K562 (cell line): ENCODE measurements at regions not wholly inside any gene's neighbourhood (a gene's known extent, or its start where the extent isn't known, plus 50 kb on each side); places are given as distances from the start of the nearest gene placed in this dataset.

Experiments used
- ATAC-seq: fragments of 200-7000 bp; cut with Tn5 transposase; 3 replicates; pipeline ENCODE4 v1.9.1; 2020; ENCODE audit warnings: moderate library complexity
- BruUV-seq: library from RNA; stranded (reverse); fragments of 400-500 nt; replicated peaks from 2 replicates; lab custom pipeline; 2021; lab: Mats Ljungman, UMichigan
- CTCF ChIA-PET: fragments of 300-600 bp; formaldehyde crosslinking; extraction: SDS; loops from one replicate; lab custom pipeline; 2021; ENCODE audit warnings: low intra/inter-chr PET ratio; lab: Yijun Ruan, JAX
- POLR2A ChIA-PET: fragments of 300-600, 350-650 bp; sonication (Branson Sonifier 250); formaldehyde crosslinking; extraction: SDS; loops from one replicate; lab custom pipeline; 2021; ENCODE audit warnings: antibody characterized with exemption, inconsistent platforms; lab: Yijun Ruan, JAX
- DNase-seq, 4 experiments: peaks; one replicate each; pipeline versions ENCODE4 v3.0.0 to v3.0.0-alpha.2; 2011 to 2018; ENCODE audit warnings: low spot score in 3 of 4, mixed read lengths in 3 of 4; ENCODE audit errors: extremely low read depth in 1 of 4
- FAIRE-seq: peaks from 2 replicates; lab custom pipeline; 2011; peaks lifted over from hg19 to GRCh38; lab: Jason Lieb, UNC
- H2AFZ ChIP-seq: 2 replicates; pipeline ENCODE4 v1.6.0; 2011; ENCODE audit warnings: low read depth, low read length, control low read depth, inconsistent platforms
- H3K27ac ChIP-seq: fragments of 200-600 bp; 3 replicates; pipeline ENCODE4 v1.8.0; 2011; ENCODE audit warnings: low read depth, mild to moderate bottlenecking, control low read depth, inconsistent platforms, low read length, moderate library complexity, mixed read lengths; ENCODE audit errors: extremely low read depth
- H3K27me3 ChIP-seq, 2 experiments: fragments of 300-600 bp in 1 of 2; 2 replicates in 1 of 2; 3 replicates in 1 of 2; pipeline versions ENCODE4 v1.6.0 to v1.8.0; 2011; ENCODE audit warnings: inconsistent platforms in 2 of 2, low read length in 2 of 2, mild to moderate bottlenecking in 1 of 2, mixed read lengths in 1 of 2, moderate library complexity in 1 of 2; ENCODE audit not compliant: control insufficient read depth in 2 of 2, insufficient read depth in 2 of 2
- H3K36me3 ChIP-seq: fragments of 300-600 bp; 3 replicates; pipeline ENCODE4 v1.8.0; 2011; ENCODE audit warnings: mild to moderate bottlenecking, low read length, inconsistent platforms; ENCODE audit not compliant: control insufficient read depth, insufficient read depth
- H3K4me1 ChIP-seq, 2 experiments: fragments of 200-600 bp in 1 of 2; replicated peaks in 1 of 2; 2 replicates in 1 of 2; 3 replicates in 1 of 2; pipeline versions ENCODE4 v1.5.1 to v1.8.0; 2011; ENCODE audit warnings: inconsistent platforms in 2 of 2, low read length in 2 of 2, mild to moderate bottlenecking in 1 of 2, mixed read lengths in 1 of 2, moderate library complexity in 1 of 2; ENCODE audit not compliant: control insufficient read depth in 2 of 2, insufficient read depth in 2 of 2
- H3K4me2 ChIP-seq: 2 replicates; pipeline ENCODE4 v1.6.1; 2011; ENCODE audit warnings: low read length, control low read depth, inconsistent platforms, mixed read lengths; ENCODE audit not compliant: insufficient read depth
- H3K4me3 ChIP-seq: fragments of 200-600 bp; sonication (generic), shearing (Covaris generic); 2 replicates; pipeline ENCODE4 v1.5.1; 2016; ENCODE audit warnings: control low read depth, inconsistent platforms
- H3K79me2 ChIP-seq: fragments of 200-600 bp; 3 replicates; pipeline ENCODE4 v1.8.0; 2011; ENCODE audit warnings: low read length, inconsistent platforms; ENCODE audit not compliant: control insufficient read depth, insufficient read depth
- H3K9ac ChIP-seq, 2 experiments: 2 replicates each; pipeline versions ENCODE4 v1.6.0 to v1.6.1; 2011; ENCODE audit warnings: low read depth in 2 of 2, low read length in 2 of 2, control low read depth in 1 of 2, inconsistent platforms in 1 of 2, mild to moderate bottlenecking in 1 of 2, mixed read lengths in 1 of 2; ENCODE audit not compliant: insufficient read depth in 1 of 2
- H3K9me1 ChIP-seq: one replicate; pipeline ENCODE4 v1.6.0; 2011; ENCODE audit warnings: inconsistent platforms, mild to moderate bottlenecking, low read length, moderate library complexity; ENCODE audit not compliant: control insufficient read depth, insufficient read depth
- H3K9me3 ChIP-seq: replicated peaks from 2 replicates; pipeline ENCODE4 v1.5.1; 2011; ENCODE audit warnings: low read depth, low read length, inconsistent platforms; ENCODE audit not compliant: control insufficient read depth, insufficient read depth
- H4K20me1 ChIP-seq: replicated peaks from 2 replicates; pipeline ENCODE4 v1.6.1; 2011; ENCODE audit warnings: low read length, inconsistent platforms, mixed read lengths; ENCODE audit not compliant: control insufficient read depth, insufficient read depth
- GABPB2 ChIP-seq: fragments of 250-450 bp; sonication (Bioruptor Pico); conservative IDR thresholded peaks from 2 replicates; pipeline ENCODE4 v1.5.1; 2021; ENCODE audit warnings: mild to moderate bottlenecking
- LARP7 ChIP-seq: fragments of 450-650 bp; IDR thresholded peaks from 2 replicates; pipeline ENCODE4 v1.6.1; 2016
- NCOA2 ChIP-seq, 2 experiments: fragments of 450-650 bp; IDR thresholded peaks; 2 replicates each; pipeline ENCODE4 v1.6.1; 2018; ENCODE audit warnings: mild to moderate bottlenecking in 2 of 2, moderate library complexity in 1 of 2; ENCODE audit not compliant: partially characterized antibody in 2 of 2
- POLR2B ChIP-seq: fragments of 450-650 bp; IDR thresholded peaks from 2 replicates; pipeline ENCODE4 v1.6.1; 2018; ENCODE audit warnings: low read depth; ENCODE audit not compliant: partially characterized antibody
- RBM15 ChIP-seq: fragments of 200-400 bp; formaldehyde crosslinking; IDR thresholded peaks from 2 replicates; pipeline ENCODE4 v1.6.1; 2018; ENCODE audit warnings: mild to moderate bottlenecking, low read length, moderate library complexity; ENCODE audit not compliant: insufficient read depth
- ZBTB17 ChIP-seq: fragments of 450-650 bp; formaldehyde crosslinking; IDR thresholded peaks from 2 replicates; pipeline ENCODE4 v1.4.0; 2020; ENCODE audit warnings: mild to moderate bottlenecking
- ZNF143 ChIP-seq: sonication (generic); formaldehyde crosslinking; IDR thresholded peaks from 2 replicates; pipeline ENCODE4 v1.9.0; 2022; ENCODE audit warnings: mild to moderate bottlenecking, missing genetic modification reagents
- ZNF41 ChIP-seq: fragments of 250-450 bp; sonication (Bioruptor Pico); conservative IDR thresholded peaks from 2 replicates; pipeline ENCODE4 v1.4.0; 2020; ENCODE audit warnings: mild to moderate bottlenecking
- ZNF445 ChIP-seq: fragments of 250-450 bp; sonication (Bioruptor Pico); IDR thresholded peaks from 2 replicates; pipeline ENCODE4 v1.4.0; 2020; ENCODE audit warnings: low read depth, mild to moderate bottlenecking, moderate library complexity
- ZNF551 ChIP-seq: fragments of 250-450 bp; sonication (Bioruptor Pico); IDR thresholded peaks from 2 replicates; pipeline ENCODE4 v1.5.0; 2021; ENCODE audit warnings: mild to moderate bottlenecking, moderate library complexity
- WGBS: fragments of 100-300 bp; shearing (Covaris generic); methylation state at CpG from one replicate; pipeline ENCODE4 v1.1.6; 2016; ENCODE audit warnings: low coverage, mixed read lengths; ENCODE audit not compliant: insufficient coverage; ENCODE audit errors: missing lambda C conversion rate; 5-methylcytosine and 5-hydroxymethylcytosine counted together
- in situ Hi-C: fragments of 300-500 bp; cut with MboI; formaldehyde crosslinking; loops from 4 replicates; pipeline ENCODE4 v1.15.0; 2018; ENCODE audit warnings: inconsistent platforms, mixed read lengths
- intact Hi-C: fragments of 100-400 bp; cut with micrococcal nuclease; formaldehyde crosslinking; loops from 2 replicates; pipeline ENCODE4 v1.14.2; 2022
- TF ChIP-seq, protein P1 (sequence below): fragments of 450-650 bp; IDR thresholded peaks from 2 replicates; pipeline ENCODE4 v1.7.1; 2018; ENCODE audit warnings: mild to moderate bottlenecking, low read depth; ENCODE audit not compliant: partially characterized antibody
- TF ChIP-seq, protein P2 (sequence below): fragments of 200-800 bp; sonication (Bioruptor generic); IDR thresholded peaks from 2 replicates; pipeline ENCODE4 v1.6.1; 2016; ENCODE audit warnings: missing genetic modification characterization, missing compliant biosample characterization
- TF ChIP-seq, protein P3 (sequence below): IDR thresholded peaks from 2 replicates; pipeline ENCODE4 v1.6.1; 2011; ENCODE audit not compliant: insufficient read length; ENCODE audit errors: extremely low read depth

DNA sequence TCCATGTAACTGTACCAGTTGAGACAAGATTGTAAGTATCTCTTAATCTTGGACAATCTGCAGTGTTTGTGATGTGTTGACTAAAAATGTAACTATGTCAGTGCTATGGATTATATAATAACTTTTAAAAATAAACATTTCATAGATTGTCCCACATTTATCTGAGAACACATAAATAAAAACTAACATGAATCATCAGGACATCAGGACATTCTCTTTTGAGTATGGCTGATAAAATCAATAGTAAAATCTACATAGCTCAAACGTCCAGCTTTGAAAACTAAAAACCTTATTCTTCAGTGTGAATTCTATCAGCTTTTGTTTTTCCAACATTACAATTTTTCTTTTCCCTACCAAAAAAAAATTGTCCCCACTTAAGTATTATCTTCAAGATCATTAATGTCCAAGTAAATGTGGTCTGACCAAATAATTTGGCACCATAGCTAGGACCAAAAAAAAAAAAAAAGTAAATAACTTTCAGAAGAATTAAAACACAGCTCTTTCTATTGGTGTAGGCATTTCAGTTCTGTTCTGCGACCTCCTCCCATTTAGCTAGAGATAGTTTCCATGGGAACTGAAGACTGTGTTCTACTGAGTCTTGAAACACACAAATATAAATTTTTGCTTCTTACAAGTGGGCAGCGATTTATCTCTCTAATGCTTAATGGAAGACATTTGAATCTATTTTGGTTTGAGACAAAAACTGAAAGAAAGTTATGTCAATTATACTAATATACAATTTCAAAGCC is 123.0 kb upstream of the SGCE start:
- no peak for DNase-seq
- TF ChIP-seq GABPB2 (CRISPR knock-in tag) (no peak), ZNF445 (CRISPR knock-in tag) (no peak), NCOA2 (IDR thresholded peaks at IDR 0.05; ENCODE audit: partially characterized antibody in 2 of 2) (no peak), RBM15 (no peak), ZNF41 (CRISPR knock-in tag) (no peak), POLR2B (no peak), ZBTB17 (no peak), ZNF143 (CRISPR knock-in tag) (no peak), LARP7 (no peak), ZNF551 (CRISPR knock-in tag) (no peak)
- TF ChIP-seq, protein P1, sequence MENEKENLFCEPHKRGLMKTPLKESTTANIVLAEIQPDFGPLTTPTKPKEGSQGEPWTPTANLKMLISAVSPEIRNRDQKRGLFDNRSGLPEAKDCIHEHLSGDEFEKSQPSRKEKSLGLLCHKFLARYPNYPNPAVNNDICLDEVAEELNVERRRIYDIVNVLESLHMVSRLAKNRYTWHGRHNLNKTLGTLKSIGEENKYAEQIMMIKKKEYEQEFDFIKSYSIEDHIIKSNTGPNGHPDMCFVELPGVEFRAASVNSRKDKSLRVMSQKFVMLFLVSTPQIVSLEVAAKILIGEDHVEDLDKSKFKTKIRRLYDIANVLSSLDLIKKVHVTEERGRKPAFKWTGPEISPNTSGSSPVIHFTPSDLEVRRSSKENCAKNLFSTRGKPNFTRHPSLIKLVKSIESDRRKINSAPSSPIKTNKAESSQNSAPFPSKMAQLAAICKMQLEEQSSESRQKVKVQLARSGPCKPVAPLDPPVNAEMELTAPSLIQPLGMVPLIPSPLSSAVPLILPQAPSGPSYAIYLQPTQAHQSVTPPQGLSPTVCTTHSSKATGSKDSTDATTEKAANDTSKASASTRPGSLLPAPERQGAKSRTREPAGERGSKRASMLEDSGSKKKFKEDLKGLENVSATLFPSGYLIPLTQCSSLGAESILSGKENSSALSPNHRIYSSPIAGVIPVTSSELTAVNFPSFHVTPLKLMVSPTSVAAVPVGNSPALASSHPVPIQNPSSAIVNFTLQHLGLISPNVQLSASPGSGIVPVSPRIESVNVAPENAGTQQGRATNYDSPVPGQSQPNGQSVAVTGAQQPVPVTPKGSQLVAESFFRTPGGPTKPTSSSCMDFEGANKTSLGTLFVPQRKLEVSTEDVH: no peak
- TF ChIP-seq, protein P2, sequence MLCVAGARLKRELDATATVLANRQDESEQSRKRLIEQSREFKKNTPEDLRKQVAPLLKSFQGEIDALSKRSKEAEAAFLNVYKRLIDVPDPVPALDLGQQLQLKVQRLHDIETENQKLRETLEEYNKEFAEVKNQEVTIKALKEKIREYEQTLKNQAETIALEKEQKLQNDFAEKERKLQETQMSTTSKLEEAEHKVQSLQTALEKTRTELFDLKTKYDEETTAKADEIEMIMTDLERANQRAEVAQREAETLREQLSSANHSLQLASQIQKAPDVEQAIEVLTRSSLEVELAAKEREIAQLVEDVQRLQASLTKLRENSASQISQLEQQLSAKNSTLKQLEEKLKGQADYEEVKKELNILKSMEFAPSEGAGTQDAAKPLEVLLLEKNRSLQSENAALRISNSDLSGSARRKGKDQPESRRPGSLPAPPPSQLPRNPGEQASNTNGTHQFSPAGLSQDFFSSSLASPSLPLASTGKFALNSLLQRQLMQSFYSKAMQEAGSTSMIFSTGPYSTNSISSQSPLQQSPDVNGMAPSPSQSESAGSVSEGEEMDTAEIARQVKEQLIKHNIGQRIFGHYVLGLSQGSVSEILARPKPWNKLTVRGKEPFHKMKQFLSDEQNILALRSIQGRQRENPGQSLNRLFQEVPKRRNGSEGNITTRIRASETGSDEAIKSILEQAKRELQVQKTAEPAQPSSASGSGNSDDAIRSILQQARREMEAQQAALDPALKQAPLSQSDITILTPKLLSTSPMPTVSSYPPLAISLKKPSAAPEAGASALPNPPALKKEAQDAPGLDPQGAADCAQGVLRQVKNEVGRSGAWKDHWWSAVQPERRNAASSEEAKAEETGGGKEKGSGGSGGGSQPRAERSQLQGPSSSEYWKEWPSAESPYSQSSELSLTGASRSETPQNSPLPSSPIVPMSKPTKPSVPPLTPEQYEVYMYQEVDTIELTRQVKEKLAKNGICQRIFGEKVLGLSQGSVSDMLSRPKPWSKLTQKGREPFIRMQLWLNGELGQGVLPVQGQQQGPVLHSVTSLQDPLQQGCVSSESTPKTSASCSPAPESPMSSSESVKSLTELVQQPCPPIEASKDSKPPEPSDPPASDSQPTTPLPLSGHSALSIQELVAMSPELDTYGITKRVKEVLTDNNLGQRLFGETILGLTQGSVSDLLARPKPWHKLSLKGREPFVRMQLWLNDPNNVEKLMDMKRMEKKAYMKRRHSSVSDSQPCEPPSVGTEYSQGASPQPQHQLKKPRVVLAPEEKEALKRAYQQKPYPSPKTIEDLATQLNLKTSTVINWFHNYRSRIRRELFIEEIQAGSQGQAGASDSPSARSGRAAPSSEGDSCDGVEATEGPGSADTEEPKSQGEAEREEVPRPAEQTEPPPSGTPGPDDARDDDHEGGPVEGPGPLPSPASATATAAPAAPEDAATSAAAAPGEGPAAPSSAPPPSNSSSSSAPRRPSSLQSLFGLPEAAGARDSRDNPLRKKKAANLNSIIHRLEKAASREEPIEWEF (CRISPR knock-in tag): no peak
- TF ChIP-seq, protein P3, sequence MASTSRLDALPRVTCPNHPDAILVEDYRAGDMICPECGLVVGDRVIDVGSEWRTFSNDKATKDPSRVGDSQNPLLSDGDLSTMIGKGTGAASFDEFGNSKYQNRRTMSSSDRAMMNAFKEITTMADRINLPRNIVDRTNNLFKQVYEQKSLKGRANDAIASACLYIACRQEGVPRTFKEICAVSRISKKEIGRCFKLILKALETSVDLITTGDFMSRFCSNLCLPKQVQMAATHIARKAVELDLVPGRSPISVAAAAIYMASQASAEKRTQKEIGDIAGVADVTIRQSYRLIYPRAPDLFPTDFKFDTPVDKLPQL: no peak

More for the DNA sequence above, 123.0 kb upstream of the SGCE start:
- ChIA-PET POLR2A (no interaction called here), CTCF (interaction anchor here (0.7 kb wide), 1 partner anchor 168 kb away, joined by 3 read pairs; no protein-coding TSS in a partner anchor)
- no peaks in the 10 kb centered on the region for H3K27me3 ChIP-seq
- no peak for ATAC-seq
- H3K9me3 ChIP-seq: no peaks in the 10 kb centered on the region
- 0% methylated on average over 3 of the region's 3 CpGs for WGBS
- no peak overlapping the region for H3K9ac ChIP-seq
- in situ Hi-C loops (no loop called here), intact Hi-C loops (no loop called here)
- no peak overlapping the region for H3K4me2 ChIP-seq
- H3K4me1 ChIP-seq: no peaks in the 10 kb centered on the region
- no peak for FAIRE-seq
- no peaks in the 10 kb centered on the region for H3K9me1 ChIP-seq
- no peak overlapping the region for H3K27ac ChIP-seq
- H2AFZ ChIP-seq: no peak overlapping the region
- no peaks in the 10 kb centered on the region for H3K79me2 ChIP-seq
- H3K36me3 ChIP-seq: no peaks in the 10 kb centered on the region
- H3K4me3 ChIP-seq: no peak overlapping the region
- no TSS peak for BruUV-seq
- H4K20me1 ChIP-seq: no peaks in the 10 kb centered on the region
